HG02571 (cell line): ENCODE measurements at regions not wholly inside any gene's neighbourhood (a gene's known extent, or its start where the extent isn't known, plus 50 kb on each side); places are given as distances from the start of the nearest gene placed in this dataset.
"Not testable (repeated sequence)": the region's sequence is repeated elsewhere in the genome, so short reads cannot be mapped to it uniquely, and the experiment has no call there.

Experiments used
- ATAC-seq: cut with Tn5 transposase; IDR thresholded peaks from one replicate; pipeline ENCODE4 v1.9.1; 2021; ENCODE audit warnings: mild to moderate bottlenecking, moderate library complexity; ENCODE audit not compliant: unreplicated experiment

GRCh38 chr6:119686240-119686639, 336.7 kb upstream of the MAN1A1 start:
- ATAC-seq: no peak

GRCh38 chr6:119683671-119684070, 334.1 kb upstream of the MAN1A1 start:
- no peak for ATAC-seq

GRCh38 chr6:119683031-119683430, 333.5 kb upstream of the MAN1A1 start:
- ATAC-seq: no peak

- no peak for ATAC-seq
Observed at GRCh38 chr6:119678961-119679360, 329.4 kb upstream of the MAN1A1 start.

- ATAC-seq: no peak
Observed at GRCh38 chr6:119677384-119677783, 327.8 kb upstream of the MAN1A1 start.

DNA sequence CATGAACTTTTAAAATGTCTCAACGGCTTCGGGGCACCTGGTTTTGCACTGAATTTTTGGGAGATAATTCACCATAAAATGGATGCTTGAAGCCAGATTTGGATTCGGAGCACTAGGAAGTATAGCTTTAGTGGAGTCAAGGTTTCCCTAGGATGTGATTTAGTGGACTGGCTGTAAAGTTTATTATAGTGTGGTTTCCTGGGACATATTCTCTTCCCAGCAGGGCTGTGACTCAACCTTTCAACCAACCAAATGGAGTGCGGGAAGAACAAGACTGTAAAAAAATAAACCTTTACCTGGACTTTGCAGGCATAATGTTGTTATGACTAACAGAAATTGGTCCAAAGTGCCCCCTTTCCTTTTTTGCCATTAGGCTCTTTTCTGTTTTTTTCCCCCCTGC, 327.4 kb upstream of the MAN1A1 start:
- ATAC-seq: no peak

DNA sequence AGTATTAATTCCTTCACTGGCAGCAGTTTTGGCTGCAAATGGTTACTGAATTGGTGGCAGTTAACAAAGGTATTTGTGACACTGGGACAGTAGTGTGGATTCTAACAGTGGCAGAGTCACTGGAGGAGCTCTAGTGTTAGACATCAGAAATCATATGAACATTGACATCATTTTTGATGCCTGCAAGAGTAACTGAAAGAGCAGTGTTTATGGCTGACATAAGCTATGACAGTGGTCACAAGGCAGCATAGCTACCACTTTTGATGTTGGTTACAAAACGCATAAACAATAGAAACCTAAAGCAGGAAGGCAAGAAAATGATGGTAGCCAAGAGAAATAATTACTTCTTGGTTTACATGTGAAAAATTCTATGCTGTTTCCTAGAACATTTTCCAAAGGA, 326.7 kb upstream of the MAN1A1 start:
- ATAC-seq: no peak

- no peak for ATAC-seq
Observed at GRCh38 chr6:119673741-119674140, 324.2 kb upstream of the MAN1A1 start.

- ATAC-seq: no peak
Observed at GRCh38 chr6:119672725-119673124, 323.2 kb upstream of the MAN1A1 start.

GRCh38 chr6:119671105-119671504, 321.5 kb upstream of the MAN1A1 start:
- ATAC-seq: no peak

DNA sequence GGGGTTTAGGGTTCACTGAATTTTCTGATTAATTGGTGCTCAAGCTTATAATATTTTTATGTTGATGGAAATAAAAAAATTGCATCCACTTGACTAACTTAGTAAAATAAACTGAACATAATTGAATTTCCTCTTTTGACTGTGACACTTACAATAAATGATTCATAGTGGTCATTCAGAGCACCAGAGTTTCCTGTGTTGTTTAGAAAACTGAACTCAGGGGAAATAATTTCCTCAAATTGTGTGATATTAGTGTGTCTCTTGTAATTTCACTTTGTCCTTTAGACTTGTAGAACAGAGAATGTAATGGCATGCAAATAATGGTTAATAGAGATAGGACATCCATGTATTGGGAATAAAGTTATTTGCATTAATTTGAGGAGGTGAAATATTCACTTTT, 319.7 kb upstream of the MAN1A1 start:
- no peak for ATAC-seq

DNA sequence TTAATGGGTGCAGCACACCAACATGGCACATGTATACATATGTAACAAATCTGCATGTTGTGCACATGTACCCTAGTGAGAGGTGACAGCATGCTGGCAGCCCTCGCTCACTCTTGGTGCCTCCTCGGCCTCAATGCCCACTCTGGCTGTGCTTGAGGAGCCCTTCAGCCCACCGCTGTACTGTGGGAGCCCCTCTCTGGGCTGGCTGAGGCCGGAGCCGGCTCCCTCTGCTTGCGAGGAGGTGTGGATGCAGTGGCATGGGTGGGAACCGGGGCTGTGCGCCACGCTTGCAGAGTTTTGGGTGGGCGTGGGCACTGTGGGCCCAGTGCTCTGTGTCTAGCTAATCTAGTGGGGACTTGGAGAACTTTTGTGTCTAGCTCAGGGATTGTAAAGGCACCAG, 315.9 kb upstream of the MAN1A1 start:
- ATAC-seq: not testable (repeated sequence)

DNA sequence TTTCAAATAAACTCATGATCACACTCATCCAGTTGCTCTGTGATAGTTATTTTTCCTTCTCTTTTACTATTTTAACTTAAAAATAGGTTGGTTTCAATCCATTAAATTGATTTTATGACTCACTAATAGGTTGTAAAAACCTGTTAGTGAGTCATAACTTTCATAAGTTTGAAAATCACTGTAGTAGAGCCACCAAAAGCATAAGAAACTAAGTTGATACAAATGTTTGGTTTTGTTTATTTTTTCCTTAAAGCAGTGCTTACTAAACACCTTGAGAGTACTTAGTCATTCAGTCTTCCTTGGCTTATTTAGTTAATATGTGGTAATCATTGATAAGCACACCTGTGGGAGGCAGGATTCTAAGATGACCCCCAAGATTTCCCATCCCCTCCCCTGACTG, 312.1 kb upstream of the MAN1A1 start:
- no peak for ATAC-seq

GRCh38 chr6:119661078-119661477, 311.5 kb upstream of the MAN1A1 start:
- ATAC-seq: no peak

DNA sequence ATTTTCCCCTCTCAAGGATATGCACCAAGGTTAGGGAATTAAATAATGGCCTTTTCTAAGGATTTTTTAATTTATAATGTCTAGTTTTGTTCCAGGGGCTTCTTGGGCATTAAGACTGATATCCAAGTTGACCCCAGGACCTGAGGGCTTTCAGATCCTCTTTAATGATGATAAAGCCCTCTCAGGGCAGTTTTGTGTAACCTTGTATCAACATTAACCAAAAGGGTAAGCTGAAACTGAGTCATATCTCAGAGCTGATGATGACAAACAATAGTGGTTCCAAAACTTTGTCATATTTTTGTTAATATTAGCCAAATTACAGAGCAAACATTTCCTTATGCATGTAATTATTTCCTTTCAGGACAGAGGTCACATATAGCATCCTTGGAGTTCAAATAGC, 309.4 kb upstream of the MAN1A1 start:
- no peak for ATAC-seq

DNA sequence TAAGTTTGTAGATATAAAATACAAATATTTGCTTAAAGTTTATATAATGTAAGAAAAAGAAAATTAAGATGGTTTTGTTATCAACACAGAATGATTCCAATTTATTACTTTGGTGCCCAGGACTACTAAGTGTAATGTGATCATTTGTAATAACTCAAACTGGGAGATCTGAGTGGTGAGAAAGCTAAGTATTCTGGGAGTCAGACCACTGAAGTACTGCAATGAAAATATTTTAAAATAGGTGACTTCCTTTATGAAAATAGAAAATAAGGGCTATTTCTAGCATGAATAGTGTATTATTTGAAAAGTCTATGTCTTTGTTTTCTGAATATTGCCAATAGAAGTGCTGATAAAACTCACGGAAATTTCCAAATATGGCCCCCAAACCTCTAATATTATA, 305.6 kb upstream of the MAN1A1 start:
- no peak for ATAC-seq

- no peak for ATAC-seq
Observed at GRCh38 chr6:119653329-119653728, 303.8 kb upstream of the MAN1A1 start.

GRCh38 chr6:119649531-119649930, 300.0 kb upstream of the MAN1A1 start:
- no peak for ATAC-seq

- ATAC-seq: no peak
Observed at GRCh38 chr6:119647309-119647708, 297.7 kb upstream of the MAN1A1 start.

DNA sequence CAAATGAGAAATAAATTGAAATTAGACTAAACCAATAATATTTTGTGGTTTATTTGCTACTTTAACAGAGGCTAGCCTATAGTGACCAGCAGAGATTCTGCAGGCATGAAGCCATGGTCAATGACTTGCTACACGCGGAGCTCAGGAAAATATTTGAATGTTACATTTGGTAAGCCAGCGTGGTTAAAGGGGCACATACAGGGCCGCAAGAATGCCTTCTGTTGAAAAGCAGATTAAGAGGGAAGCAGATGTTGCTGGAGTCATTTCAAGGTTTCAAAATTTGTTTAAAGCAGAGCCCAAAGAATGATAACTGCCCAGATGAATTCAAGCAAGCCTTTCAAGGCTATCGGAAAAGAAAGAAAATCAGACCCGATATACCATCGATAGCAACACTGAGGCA, 294.3 kb upstream of the MAN1A1 start:
- ATAC-seq: no peak

DNA sequence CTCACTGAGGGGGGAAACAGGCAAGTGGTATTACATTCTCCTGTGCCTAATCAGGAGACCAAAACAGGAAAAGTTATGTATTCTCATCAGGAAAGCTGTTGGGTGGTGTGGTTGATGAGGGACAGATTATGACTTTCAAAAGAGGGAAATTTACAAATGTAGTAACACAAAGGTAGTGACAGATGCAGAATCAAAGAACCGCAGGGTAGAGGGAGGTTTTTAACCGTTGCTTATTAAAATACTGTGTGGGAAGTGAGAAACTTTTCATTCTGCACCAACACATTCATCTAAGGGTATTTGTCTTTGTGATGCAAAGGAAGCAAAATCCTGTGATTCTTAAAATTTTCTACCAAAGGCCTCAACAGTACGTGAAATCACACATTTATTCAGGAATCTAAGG, 288.2 kb upstream of the MAN1A1 start:
- no peak for ATAC-seq

GRCh38 chr6:119636060-119636459, 286.5 kb upstream of the MAN1A1 start:
- no peak for ATAC-seq

- ATAC-seq: no peak
Observed at GRCh38 chr6:119633461-119633860, 283.9 kb upstream of the MAN1A1 start.
